ENCODE measurements at regions not wholly inside any gene's neighbourhood (a gene's known extent, or its start where the extent isn't known, plus 50 kb on each side); places are given as distances from the start of the nearest gene placed in this dataset.
A peak's percentile ranks its signal among the peaks of the same experiment; 100 is the strongest.

DNA sequence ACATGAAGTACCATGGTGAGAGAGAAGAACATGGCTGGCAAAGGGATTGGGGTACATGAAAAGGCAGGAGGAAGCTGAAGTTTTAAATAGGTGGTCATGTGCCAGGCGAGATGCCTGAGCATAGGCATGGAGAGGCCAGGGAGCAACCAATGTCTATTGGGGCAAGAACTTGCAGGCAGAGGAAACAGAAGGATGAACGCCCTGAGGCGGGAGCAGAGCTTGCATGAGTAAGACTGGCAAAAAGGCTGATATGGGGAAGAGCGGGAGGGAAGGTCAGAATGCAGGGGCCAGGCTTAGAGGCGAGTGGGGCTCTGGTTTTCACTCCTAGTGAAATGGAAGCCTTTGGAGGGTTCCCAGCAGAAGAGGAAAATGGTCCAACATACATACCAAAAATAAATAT is 52.5 kb upstream of the VSTM5 start:
- Histone ChIP-seq H2BK15ac (ENCODE audit: low read depth, low read length) (no peak overlapping the region), H3K4me2 (ENCODE audit: insufficient read depth, insufficient read length, low read length) (no peak overlapping the region), H3K23ac (ENCODE audit: insufficient read length, low read depth, low read length) (no peak overlapping the region), H3K9ac (ENCODE audit: extremely low read depth, insufficient read length, low read length) (no peak overlapping the region), H4K20me1 (ENCODE audit: control insufficient read depth, insufficient read depth, insufficient read length) (no peaks in the 10 kb centered on the region), H2AK5ac (ENCODE audit: insufficient read length, low read length) (no peak overlapping the region), H3K4ac (ENCODE audit: low read depth, low read length) (no peak overlapping the region), H4K8ac (replicated peaks; ENCODE audit: insufficient read length, low read depth, low read length) (no peak overlapping the region), H4K91ac (ENCODE audit: insufficient read length, low read depth, low read length) (no peak overlapping the region), H3K23me2 (ENCODE audit: insufficient read length, low read depth, low read length, poor library complexity, severe bottlenecking) (no peaks in the 10 kb centered on the region), H3K79me1 (ENCODE audit: insufficient read depth, low read depth, low read length, poor library complexity, severe bottlenecking) (no peaks in the 10 kb centered on the region), H2BK120ac (ENCODE audit: low read depth, low read length, poor library complexity, severe bottlenecking) (no peak overlapping the region), H3K4me1 (ENCODE audit: insufficient read depth, low read length) (no peaks in the 10 kb centered on the region), H2AFZ (ENCODE audit: low read length) (no peak overlapping the region), H3K9me3 (ENCODE audit: control insufficient read depth, low read depth, low read length) (no peaks in the 10 kb centered on the region), H2BK5ac (ENCODE audit: insufficient read length, low read length) (no peak overlapping the region), H3K14ac (ENCODE audit: insufficient read depth, low read length) (no peak overlapping the region), H3K27ac (ENCODE audit: insufficient read length, low read depth, low read length) (no peak overlapping the region), H4K5ac (ENCODE audit: insufficient read length, low read depth, low read length) (no peak overlapping the region), H3K79me2 (ENCODE audit: insufficient read depth, low read length) (no peaks in the 10 kb centered on the region), H3K27me3 (ENCODE audit: insufficient read depth, low read length) (no peaks in the 10 kb centered on the region), H2BK12ac (ENCODE audit: insufficient read length, low read depth, low read length) (no peak overlapping the region), H3K18ac (ENCODE audit: insufficient read length, low read depth, low read length) (no peak overlapping the region), H3T11ph (ENCODE audit: low read length) (no peak overlapping the region), H2BK20ac (ENCODE audit: low read depth, low read length, poor library complexity, severe bottlenecking) (no peak overlapping the region), H3K56ac (ENCODE audit: insufficient read length, low read depth, low read length) (no peak overlapping the region)
- H3K36me3 Mint-ChIP-seq (ENCODE audit: insufficient read depth in 1 of 3, low read depth in 3 of 3) = no peaks in the 10 kb centered on the region
- H3K4me1 Mint-ChIP-seq = peaks cover 7% of the 10 kb centered on the region in 2 experiments
- H3K27me3 Mint-ChIP-seq (ENCODE audit: low read depth) = peaks cover 19% of the 10 kb centered on the region
- peaks cover 5 to 6% of the 10 kb centered on the region in 2 experiments; a peak in 2 of 5 replicates for H3K9me3 Mint-ChIP-seq
- TF ChIP-seq, protein P1, sequence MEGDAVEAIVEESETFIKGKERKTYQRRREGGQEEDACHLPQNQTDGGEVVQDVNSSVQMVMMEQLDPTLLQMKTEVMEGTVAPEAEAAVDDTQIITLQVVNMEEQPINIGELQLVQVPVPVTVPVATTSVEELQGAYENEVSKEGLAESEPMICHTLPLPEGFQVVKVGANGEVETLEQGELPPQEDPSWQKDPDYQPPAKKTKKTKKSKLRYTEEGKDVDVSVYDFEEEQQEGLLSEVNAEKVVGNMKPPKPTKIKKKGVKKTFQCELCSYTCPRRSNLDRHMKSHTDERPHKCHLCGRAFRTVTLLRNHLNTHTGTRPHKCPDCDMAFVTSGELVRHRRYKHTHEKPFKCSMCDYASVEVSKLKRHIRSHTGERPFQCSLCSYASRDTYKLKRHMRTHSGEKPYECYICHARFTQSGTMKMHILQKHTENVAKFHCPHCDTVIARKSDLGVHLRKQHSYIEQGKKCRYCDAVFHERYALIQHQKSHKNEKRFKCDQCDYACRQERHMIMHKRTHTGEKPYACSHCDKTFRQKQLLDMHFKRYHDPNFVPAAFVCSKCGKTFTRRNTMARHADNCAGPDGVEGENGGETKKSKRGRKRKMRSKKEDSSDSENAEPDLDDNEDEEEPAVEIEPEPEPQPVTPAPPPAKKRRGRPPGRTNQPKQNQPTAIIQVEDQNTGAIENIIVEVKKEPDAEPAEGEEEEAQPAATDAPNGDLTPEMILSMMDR (conservative IDR thresholded peaks at IDR 0.05) = no peak
- peak overlapping the region in 2 of 3 experiments; percentile 52; a peak in 2 of 7 replicates for H3K27ac Mint-ChIP-seq
- no CpG with 5 or more reads among the region's 5 CpGs for WGBS (ENCODE audit: extremely low coverage, insufficient read length, low lambda C conversion rate)
- H3K4me3 Mint-ChIP-seq = no peak overlapping the region
- DNase-seq = no peak

All from H9 (cell line).